Astrocyte of the cerebellum (primary cell): ENCODE measurements at regions not wholly inside any gene's neighbourhood (a gene's known extent, or its start where the extent isn't known, plus 50 kb on each side); places are given as distances from the start of the nearest gene placed in this dataset.
"Not testable (repeated sequence)": the region's sequence is repeated elsewhere in the genome, so short reads cannot be mapped to it uniquely, and the experiment has no call there.

Experiments
- DNase-seq: peaks from one replicate; pipeline ENCODE4 v3.0.0-alpha.2; 2011; ENCODE audit warnings: low read depth
- H3K4me3 ChIP-seq: 2 replicates; pipeline ENCODE4 v1.5.1; 2011; ENCODE audit warnings: mild to moderate bottlenecking, low read depth, low read length, moderate library complexity
- CTCF ChIP-seq: IDR thresholded peaks from 2 replicates; pipeline ENCODE4 v1.5.1; 2012; ENCODE audit warnings: low read length, low read depth, moderate library complexity, mild to moderate bottlenecking; ENCODE audit errors: missing control alignments
- in situ Hi-C: cut with HindIII; loops from 2 replicates; pipeline ENCODE4 v1.10.0; 2017; ENCODE audit warnings: low sequenced_read_pairs

DNA sequence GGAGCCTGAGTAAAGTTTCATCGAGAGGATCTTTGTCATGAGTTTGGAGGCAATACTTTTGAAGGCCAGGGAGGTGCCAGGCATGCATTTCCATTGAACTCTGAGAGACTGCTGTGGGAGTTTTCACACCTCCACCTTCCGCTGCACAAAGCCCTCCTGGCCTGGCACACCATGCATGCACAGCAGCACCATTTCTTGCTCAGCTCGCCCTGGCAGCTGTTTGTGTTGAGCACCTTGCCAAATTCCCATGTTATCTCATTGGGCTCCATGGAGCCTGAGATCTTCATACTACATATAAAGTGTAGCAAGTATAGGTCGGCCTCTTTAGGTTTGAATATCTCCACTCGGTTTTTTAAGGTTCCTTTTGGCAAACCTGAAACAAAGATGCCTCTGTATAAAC, 125.7 kb upstream of the CLINT1 start:
- no peak for TF ChIP-seq CTCF
- H3K4me3 ChIP-seq, result no peak overlapping the region
- in situ Hi-C loops, result no loop called here
- no peak for DNase-seq

DNA sequence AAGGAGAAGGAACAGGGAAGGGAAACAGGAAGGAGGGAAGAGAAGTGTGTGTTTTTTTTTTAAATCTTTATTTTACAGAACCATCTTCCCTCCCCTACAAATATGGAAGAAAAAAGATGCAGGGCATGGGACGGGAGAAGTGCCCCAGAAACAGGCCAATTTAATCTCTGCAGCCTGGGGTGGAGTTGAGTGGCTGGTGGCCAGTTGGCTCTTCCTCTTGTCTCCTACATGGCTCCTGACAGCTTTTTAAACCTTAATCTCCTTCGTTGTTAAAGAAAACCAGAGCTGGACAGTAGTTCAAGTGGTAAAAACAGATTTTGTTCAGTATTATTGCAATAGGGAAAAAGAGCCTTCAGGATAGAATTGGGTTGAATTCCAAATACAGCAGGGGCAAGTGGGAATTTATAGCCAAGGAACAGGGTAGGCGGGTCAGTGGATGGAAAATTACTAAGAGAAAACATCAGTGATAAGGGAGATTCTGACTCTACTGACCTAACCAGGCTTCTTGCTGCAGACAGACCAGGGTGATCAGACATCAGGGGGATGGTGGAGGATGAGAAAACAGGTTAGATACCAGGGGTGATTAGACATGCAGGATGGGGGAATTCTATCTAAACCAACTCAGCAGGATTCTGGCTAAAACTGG, 125.1 kb upstream of the CLINT1 start:
- no peak overlapping the region for H3K4me3 ChIP-seq
- no peak for TF ChIP-seq CTCF
- DNase-seq, result no peak
- in situ Hi-C loops, result no loop called here

DNA sequence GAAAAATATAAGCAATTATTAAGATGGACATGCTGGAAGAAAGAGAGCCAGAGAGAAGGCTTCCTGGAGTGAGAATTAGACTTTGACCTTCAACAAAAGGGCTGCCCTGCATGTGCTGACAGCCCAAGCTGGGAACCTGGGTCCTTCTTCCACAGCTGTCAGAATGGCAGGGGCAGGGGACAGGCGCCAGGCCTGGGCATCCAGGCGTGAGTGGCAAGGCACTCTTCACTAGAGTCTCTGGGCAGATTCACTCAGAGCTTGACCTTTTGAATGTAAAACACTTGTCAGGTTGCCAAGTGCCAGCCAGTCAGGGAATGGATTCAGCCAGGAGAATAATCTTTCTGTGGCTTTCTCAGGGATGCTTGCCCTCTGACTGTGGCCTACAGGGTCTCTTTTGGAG, 119.1 kb upstream of the CLINT1 start:
- no peak for TF ChIP-seq CTCF
- in situ Hi-C loops, result no loop called here
- H3K4me3 ChIP-seq, result no peak overlapping the region
- DNase-seq, result no peak

DNA sequence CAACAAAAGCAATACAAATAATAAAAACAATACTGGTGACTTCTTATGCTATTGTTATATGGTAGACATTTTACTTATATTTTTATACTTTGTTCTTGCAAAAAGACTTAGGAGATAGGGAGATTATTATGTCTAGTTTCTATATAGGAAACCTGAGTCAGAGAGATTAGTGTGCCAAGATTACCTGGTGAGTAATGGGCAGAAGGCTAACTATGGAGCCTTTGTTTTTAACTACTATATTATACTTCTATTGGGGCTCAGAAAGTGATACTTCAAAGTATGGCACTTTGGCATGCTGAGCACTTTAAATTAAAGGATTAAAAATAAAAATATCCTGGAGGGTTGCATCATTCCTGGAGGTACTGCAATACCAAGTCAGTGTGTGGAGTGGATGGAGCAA, 117.5 kb upstream of the CLINT1 start:
- DNase-seq, result no peak
- TF ChIP-seq CTCF, result no peak
- in situ Hi-C loops, result no loop called here
- no peak overlapping the region for H3K4me3 ChIP-seq

DNA sequence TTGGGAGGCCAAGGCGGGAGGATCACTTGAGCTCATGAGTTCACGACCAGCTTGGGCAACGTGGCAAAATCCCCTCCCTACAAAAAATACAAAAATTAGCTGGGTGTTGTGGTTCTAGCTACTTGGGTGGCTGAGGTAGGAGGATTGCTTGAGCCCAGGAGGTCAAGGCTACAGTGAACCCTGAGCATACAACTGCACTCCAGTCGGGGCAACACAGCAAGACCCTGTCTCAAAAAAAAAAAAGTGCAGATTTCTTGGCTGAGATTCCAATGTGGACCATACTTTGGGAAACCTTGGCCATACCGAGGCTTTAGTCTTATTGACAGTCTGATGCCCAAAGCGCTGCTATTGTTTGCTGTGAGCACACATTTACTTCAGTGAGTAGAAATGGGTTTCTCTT, 113.6 kb upstream of the CLINT1 start:
- H3K4me3 ChIP-seq, result no peak overlapping the region
- no peak for DNase-seq
- no peak for TF ChIP-seq CTCF
- in situ Hi-C loops, result no loop called here

DNA sequence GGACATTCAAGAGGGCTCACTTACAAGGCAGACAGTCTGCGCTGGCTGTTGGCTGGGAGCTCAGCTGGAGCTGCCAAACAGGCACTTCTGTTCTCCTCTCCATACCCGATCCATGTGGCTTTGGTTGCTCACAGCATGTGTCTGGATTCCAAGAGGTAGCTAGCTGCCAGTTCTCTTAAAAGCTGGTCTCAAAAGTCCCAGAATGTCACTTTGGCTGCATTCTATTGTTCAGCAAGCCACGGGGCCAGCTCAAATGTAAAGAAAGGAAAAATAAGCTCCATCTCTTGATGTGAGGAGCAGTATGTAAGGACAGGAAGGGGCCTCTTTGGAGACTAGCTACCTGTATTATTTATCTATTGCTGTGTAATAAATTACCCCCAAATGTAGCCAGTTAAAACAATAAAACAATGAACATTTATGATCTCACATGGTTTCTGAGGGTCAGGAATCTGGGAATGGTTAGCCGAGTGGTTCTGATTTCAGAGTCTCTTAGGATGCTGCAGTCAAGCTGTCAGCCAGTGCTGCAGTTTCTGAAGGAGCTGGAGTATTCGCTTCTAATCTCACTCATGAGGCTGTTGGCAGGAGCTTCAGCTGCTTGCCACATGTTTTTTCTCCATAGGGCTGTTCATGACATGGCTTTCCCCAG, 112.7 kb upstream of the CLINT1 start:
- peak; percentile 37 for DNase-seq
- TF ChIP-seq CTCF, result no peak
- no peak overlapping the region for H3K4me3 ChIP-seq
- in situ Hi-C loops, result no loop called here

DNA sequence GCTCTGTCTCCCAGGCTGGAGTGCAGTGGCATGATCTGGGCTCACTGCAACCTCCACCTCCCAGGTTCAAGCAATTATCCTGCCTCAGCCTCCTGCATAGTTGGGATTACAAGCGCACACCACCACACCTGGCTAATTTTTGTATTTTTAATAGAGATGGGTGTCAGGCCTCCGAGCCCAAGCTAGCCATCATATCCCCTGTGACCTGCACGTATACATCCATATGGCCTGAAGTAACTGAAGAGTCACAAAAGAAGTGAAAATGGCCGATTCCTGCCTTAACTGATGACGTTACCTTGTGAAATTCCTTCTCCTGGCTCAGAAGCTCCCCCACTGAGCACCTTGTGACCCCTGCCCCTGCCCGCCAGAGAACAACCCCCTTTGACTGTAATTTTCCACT, 109.6 kb upstream of the CLINT1 start:
- in situ Hi-C loops, DNase-seq, H3K4me3 ChIP-seq: not testable (repeated sequence)
